ENCODE measurements at regions not wholly inside any gene's neighbourhood (a gene's known extent, or its start where the extent isn't known, plus 50 kb on each side); places are given as distances from the start of the nearest gene placed in this dataset.
"Not testable (repeated sequence)": the region's sequence is repeated elsewhere in the genome, so short reads cannot be mapped to it uniquely, and the experiment has no call there.

DNA sequence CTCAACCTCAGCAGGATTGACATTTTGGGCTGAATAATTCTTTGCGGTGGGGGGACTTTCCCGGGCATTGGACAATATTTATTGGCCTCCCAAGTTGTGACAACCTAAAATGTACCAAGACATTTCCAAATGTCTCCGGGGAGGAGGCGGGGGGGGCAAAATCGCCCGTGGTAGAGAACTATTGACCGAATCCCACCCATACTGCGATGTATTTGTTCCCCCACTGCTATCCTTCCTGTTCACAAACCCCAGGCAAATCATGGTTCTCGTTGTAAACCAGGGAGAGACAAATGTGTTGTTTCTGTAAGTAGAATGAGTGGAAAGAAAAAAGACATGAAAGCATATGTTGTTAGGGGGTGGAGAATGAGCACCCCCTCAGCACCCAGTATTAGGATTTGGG is 141.9 kb downstream of the PSAT1 start:
- DNase-seq: no peak

DNA sequence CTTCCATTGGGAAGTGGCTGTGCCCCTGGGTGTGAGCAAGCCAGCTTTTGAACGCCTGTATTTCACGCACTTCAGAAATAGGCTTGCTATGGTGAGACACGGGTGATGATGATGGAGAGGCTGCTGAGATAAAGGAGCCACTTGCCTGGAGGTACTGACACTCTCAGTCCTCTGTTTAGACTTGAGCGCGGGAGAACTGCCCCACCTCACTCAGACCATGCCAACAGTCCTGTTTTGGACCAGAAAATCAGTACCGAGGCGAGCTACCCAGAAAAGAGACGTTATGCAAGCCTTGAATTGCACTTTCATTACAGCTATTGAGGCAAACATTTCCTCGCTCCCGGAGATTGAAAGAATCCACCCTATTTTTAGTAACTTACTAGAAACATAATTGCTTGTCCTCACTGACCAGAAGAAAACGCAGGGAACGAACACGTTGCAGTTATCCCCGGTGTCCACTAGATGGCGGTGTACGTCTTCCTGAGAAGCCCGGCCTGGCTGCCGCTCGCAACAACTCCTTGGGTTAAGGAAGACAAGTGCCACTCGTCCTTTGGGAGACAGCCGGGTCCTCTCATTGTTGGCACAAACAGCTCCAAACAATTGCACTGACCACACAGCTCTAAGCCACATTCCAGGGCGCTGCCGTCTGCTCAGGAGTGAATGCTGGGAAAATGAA is 142.4 kb downstream of the PSAT1 start:
- peak; percentile 72 for DNase-seq

DNA sequence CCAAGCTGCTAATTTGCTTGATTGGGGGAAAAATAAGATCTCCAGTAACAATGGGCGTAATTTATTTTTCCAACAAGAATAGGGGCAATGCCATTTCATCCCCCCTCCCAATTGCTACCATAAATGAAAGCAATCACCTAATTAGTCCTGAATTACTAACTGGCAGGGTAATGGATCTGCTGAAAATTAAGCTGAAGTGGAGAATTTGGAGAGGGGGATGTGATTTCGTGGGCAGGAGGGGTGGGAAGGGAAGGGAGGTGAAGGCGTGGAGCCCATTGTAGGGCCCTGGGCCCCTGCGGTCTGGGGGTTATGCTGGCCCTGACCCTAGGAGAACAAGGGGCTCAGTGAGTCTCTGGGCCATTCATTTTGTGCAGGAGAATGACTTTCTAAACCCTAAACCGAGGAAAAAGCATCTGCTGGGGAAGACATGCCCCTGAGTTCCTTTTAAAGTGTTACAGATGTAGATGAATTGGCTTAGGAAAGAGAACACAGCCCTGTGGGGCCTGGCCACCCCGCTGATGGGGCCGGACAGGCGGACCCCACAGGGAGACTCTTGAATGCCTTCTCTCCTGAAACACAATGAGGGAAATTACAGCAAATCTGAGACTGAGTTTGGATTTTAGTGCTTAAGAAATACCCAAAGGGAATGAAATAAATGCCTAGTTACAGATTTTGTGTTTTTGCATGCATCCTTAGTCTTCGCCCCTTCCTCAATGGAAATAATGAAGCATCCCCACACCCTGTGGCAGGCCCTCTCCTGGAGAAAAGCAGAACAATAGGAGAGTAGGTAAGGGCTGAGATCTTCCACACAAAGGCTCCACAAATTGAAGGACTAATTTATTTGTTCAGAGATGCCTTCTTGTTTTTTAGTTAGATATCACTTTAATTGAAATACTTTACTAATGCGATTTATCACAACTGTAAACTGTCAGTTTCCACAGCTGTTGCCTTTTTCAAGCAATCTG is 143.2 kb downstream of the PSAT1 start:
- no peak for DNase-seq

DNA sequence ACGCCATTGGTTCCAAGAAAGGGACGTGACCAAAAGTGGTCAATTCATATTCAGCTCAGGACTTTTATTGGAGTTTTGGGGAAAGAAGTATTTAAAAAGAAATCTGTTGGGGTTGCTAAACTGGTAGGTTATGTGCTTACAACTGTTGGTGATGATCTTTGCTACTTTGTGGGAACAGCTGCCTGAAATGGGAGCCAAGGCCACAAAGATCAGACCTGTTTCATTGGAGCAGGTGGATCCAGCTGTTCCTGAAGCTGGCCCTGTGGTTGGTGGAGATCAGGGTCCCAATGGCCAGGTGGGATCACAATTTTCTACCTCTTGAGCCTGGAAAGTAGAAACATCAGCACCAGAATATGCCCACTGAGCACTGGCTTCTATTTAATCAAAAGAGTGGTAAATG is 144.5 kb downstream of the PSAT1 start:
- no peak for DNase-seq

DNA sequence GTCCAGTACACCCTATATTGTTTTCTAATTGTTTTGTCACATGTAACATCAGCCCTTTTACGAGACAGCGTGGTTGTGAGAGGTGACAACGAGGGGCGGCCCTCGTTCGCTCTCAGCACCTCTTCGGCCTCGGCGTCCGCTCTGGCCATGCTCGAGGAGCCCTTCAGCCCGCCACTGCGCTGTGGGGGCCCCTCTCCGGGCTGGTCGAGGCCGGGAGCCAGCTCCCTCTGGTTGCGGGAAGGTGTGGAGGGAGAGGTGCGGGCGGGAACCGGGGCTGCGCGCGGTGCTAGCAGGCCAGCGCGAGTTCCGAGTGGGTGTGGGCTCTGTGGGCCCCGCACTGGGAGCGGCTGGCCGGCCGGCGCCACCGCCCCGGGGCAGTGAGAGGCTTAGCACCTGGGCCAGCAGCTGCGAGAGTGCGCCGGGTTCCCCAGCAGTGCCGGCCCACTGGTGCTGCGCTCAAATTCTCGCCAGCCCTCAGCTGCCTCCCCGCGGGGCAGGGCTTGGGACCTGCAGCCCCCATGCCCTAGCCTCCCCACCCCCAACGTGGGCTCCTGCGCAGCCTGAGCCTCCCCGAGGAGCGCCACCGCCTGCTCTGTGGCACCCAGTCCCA is 145.0 kb downstream of the PSAT1 start:
- no peak for DNase-seq

DNA sequence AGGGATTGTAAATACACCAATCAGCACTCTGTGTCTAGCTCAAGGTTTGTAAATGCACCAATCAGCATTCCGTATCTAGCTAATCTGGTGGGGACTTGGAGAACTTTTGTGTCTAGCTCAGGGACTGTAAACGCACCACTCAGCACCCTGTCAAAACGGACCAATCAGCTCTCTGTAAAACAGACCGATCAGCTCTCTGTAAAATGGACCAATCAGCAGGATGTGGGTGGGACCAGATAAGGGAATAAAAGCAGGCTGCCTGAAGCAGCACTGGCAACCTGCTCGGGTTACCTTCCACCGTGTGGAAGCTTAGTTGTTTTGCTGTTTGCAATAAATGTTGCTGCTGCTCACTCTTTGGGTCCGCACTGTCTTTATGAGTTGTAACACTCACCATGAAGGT is 145.7 kb downstream of the PSAT1 start:
- DNase-seq: not testable (repeated sequence)

DNA sequence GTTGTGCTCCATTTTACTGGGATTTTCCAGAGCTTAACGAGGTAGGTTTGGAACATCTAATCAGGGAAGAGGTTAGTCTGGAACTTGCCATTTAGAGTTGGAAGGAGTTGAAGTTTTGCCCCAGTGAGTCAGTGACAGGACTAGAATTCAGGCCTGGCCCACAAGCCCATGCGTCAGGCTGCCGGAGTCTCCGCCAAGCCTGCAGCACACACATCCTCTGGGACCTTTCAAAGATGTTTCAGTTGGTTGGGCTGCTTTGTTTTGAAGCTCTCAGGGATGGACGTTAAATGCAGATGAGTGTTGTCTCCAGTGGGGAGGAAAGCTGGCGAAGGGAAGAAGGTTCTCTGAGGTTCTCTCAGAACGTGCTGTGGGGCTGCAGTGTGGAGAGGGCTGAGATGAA is 147.0 kb downstream of the PSAT1 start:
- DNase-seq: no peak

DNA sequence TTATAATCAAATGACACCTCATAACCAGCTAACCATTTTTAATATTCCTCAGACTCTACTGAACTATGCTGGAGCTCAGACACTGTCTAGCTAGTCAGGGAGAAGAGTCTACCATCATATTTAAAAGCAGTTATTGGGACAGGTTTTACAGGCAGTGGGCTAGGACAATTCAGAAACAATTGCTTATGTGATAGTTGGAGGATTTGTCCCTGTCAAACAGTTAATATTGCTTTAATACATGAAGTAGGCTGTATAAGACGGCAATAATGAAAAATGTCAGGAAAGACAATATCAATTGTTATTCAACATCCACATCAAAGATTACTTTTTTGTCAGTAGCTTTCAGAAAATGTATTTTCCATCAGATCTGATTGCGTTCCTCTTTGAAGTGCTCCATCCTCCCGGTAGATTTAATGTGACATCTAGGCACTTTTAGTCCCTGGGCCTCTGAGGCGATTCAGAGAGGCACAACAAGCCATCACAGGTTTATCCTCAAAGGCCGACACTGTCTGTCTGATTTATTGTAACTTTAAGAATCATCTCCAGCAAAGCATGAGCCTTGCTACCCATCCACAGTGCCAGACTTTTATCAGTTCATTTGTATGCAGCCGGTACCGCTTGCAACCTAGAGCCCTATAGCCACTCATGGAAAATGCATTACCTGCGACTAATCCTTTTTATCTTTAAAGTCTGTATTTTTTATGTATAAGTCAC is 152.2 kb downstream of the PSAT1 start:
- DNase-seq: no peak

DNA sequence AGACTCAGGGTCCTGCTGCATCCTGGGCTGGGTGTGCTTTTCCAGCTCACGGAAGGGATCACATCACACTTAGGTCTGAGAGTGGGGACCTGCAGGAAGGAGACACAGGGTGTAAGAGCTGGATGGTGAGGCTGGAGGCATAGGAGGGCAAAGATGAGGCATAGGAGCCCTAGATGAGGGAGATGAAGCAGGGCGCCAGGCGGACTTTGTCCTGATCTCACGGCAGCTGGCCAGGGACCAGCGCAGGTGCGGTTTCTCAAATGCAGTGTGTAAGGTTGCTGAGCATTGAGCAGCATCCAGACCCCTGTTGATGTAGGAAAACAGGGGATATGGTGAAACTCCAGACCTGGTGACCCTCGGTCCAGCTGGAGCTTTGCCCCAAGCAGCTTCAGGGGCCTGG is 156.5 kb downstream of the PSAT1 start:
- no peak for DNase-seq

DNA sequence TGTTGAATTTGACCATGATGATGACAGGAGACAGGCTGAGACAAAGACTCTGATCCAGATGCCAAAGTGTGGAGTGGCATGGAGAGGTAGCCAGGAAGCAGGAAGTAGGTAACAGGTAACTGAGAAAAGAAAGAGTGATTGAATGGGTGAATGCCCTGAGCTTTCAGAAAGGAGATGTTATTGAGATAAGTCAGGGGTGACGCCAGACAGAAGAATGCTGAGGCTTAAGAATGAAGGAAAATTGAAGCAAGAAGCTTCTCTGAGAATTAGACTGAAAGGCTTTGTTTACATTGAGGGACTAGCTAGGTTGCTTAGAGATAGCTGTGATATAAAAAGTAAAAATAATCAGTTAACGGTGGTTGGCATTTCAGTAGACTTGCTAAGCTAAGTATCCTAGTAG is 165.7 kb downstream of the PSAT1 start:
- no peak for DNase-seq

DNA sequence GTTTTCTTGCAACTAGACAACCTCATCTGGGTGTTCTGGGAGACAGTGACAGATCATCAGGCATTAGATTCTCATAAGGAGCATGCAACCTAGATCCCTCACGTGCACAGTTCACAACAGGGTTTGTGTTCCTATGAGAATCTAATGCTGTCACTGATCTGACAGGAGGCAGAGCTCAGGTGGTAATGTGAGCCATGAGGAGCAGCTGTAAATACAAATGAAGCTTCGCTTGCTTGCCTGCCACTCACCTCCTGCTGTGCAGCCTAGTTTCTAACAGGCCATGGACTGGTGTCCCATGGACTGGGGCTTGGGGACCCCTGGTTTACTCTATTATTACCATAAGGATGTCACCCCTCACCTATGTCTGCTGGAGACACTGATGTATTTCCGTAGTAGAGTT is 166.8 kb downstream of the PSAT1 start:
- no peak for DNase-seq

DNA sequence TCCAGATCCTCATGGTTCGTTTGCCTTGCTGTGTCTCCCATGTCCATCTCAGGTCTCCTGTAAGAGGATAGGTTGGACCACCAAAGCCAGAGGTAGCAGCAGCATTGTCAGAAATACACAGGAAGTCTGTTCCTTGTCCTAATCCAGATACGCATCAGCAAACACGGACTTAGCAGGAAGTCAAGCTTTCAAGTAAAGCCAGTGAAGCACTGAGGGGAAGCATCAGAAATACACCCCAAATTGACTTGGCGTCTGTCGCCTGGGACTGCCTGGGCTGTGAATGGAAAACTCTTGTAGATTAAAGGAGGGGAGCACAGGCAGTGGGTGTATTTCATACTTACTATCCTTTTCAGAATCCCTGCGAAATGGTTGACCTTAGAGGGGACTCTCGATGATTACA is 171.3 kb downstream of the PSAT1 start:
- DNase-seq: no peak

DNA sequence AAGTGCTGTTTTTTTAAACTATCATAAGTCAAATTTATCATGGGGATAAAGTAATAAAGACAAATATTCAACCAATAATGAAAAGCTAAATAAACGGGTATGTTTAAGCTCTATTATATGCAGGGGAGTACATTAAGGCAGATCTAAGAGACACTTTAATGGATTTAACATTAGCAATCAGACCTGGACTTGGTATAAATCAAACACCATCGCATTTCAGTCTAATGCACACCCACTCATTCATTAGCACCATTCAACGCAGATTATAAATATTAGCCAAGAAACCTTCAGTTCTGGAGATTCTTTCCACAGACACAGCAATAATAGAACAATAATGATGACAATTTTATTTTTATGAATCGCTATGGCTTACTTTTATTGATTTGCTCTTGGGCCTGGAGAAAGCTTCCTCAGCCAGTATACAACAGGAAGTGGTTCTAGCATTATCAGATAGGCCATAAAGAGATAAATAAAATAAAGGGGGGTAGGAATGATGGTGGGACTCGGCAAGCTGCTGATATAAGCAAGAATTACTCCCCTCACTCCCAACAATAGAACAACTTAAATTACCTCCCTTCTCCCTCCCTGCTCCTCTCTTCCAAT is 172.2 kb downstream of the PSAT1 start:
- DNase-seq: no peak

DNA sequence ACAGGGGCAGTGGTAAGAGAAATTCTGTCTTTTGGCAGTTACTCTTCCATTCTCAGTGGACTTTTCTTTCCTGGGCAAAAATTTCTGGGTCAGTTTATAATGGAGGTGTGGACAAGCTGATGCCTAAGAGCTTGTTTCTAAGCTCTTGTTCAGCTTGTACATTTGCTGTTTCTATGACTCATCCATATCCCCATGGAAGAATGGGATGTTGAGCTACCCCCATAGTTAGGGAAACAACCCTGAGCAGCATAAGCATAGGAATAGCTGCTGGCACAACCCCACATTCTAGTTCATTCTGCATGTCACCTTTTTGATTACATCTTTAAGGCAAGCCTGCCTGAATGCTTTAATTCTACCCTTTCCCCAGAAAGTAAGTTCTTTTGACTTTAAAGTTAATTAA is 173.3 kb downstream of the PSAT1 start:
- no peak for DNase-seq

DNA sequence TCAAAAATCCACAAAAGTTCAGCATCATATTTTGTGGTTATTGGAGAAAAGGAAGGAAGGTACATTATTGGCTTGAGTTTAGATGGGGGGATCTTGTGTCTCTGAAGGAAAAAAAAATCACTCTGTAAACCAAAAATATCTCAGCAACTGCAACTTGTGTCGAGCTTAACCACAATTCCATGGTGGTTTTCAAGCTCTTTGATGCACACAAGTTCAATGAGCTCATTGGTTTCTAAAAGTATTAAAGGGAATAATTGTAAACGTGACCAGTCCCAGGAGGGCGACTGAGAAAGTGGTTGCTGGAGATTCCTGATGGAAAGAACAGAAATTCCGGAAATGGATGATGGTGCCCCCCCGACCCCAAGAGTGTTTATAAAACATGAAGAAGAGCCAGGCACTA is 173.8 kb downstream of the PSAT1 start:
- no peak for DNase-seq

DNA sequence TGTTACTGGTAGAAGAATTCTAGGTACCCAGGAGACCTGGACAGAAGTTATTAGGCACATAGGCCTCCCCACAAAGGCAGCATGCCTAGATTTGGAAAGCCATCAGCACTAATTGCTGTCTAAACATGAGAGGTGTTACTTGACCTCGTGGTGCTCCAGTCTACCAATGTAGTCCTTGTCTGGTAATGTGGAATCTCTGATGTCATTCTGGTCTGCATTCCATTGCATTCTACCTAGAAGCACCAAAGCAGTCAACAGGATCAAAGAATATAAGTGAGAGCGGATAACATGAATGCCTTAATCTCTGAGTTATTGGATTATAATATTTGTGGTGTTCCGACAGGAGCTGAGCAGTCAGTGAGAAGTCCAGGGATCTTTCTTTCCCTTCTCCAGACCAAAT is 175.2 kb downstream of the PSAT1 start:
- no peak for DNase-seq

DNA sequence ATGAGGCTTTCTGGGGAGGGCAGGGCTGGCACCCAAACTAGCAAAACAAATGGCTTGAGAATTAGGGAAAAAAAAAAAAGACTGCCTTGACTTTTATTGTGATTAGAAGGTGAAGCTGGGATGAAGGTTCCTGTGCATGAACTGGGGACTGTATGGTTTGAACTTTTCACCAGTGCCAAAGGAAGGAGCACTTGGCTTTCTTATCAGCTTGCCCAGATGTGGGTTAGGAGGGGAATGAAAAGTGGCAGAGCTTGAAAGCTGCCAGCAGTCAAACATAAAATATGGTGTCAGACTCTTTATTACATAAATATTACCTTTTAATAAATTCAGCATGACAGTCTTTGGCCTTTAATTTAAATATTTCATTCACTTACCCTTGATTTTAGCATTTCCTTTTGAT is 182.5 kb downstream of the PSAT1 start:
- no peak for DNase-seq

DNA sequence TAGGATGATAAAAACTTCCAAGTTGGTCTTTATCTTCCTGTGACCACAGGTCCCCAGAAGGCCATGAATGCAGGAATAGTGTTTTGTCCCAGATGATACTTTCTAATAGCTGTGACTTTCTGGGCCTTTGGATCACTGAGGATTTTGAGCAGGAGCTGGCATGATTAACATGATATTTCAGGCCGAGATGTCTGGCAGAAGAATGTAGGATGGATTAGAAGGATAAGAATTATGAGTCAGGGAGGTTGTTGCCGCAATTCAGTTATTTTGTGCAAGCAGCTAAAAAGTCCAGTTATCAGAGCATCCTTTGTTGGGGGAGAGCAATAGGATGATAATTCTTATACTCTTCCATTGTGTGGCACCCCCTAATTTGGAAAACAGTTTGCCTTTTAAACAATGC is 189.7 kb downstream of the PSAT1 start:
- no peak for DNase-seq

DNA sequence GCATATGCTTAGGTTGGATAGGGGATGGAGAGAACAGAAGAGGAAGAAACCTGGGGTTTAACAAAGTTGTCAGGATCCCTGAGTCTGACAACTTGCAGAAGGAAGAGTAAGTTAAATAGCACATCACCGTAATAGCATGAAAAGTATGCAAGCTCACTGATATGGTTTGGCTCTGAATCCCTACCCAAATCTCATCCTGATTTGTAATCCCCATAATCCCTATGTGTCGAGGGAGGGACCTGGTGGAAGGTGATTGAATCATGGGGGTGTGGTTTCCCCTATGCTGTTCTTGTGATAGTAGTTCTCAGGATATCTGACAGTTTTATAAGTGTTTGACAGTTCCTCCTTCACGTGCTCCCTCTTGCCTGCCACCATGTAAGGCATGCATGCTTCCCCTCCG is 193.3 kb downstream of the PSAT1 start:
- DNase-seq: no peak

DNA sequence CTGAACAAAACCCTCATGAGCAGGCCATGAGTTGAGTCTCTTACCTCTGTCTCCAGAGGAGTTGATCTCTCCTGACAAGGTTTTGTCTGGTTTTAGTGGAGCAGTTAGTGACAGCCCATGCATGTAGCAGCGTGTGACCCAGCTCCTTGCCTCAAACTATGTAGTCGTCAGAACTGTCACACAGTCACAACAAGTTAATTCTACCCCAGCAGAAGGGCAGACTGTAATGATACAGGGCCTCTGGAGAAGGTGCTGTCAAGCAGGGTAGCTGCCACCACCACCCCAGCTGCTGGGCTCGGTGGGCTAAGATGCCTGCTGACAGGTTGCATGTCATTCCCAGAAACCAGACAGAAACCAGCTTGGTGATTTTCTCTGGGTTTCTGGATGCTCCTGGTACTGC is 194.5 kb downstream of the PSAT1 start:
- DNase-seq: no peak

DNA sequence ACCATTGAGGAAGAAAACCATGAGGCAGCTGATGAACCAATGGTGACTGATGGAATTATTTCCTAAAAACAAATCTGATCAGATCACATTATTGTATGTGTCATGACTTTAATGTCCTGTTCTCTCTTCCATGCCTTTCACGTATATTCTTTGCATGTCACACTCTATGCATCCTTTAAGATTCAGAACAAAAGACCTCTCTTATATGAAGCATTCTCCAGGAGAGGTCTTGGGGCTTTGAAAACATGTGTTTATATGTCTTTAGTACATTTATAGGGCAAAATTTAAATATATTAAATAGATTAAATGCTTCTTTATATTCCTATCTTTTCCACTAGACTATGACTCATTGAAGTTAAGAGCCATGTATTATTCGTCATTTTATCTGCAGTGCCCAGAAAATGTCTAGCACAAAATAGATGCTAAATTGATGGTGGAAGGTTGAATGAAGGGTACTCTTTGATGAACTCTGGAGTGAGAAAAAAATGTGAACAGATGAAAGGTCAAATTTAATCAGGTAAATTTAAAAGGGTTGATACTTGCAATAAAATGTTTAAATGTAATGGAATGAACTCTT is 196.3 kb downstream of the PSAT1 start:
- DNase-seq: no peak

DNA sequence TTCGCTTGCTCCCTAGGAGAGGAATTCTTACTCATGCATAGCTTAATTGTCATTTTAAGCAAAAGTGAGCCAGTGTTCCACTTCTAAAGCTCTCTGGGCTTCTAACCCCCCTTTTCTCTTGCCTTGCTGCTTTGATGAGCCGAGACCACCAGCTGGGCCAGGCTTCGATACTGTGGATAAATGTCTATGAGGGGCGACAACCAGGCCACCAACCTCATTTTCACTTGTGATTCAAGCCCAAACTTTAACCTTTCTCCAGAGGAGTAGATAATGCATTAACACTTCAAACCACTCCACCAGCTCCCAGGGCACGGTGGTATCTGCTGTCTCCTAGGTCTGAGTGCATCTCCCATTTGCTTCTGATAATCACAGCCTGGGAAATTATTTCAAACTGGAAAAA is 205.6 kb downstream of the PSAT1 start:
- no peak for DNase-seq

DNA sequence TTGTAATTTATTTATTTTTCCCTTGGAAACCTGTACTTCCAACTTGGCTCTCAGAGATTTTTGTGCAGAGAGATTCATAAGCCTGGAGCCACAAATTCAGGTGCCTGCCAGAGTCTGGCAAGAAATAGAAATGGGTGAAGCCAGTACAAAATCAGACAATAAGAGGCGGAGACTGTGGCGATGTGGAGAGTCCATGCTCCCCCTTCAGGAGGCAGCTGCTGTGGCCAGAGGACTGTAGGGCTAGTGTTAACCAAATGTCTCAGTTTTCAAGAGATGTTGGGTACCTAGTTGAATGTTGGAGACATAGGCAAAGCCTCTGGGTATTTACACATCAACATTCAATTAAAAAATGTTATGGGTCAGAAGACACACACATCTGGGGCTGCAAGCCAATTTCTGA is 208.6 kb downstream of the PSAT1 start:
- DNase-seq: no peak

All from activated CD4-positive, alpha-beta T cell treated with anti-CD3 and anti-CD28 coated beads, Interleukin-10, Interleukin-2, amounts not matched to agents 100 ng/mL and 50 ng/mL, durations not matched to agents 16 hours and 8 hours (primary cell).